ENCODE measurements at regions not wholly inside any gene's neighbourhood (a gene's known extent, or its start where the extent isn't known, plus 50 kb on each side); places are given as distances from the start of the nearest gene placed in this dataset.

DNA sequence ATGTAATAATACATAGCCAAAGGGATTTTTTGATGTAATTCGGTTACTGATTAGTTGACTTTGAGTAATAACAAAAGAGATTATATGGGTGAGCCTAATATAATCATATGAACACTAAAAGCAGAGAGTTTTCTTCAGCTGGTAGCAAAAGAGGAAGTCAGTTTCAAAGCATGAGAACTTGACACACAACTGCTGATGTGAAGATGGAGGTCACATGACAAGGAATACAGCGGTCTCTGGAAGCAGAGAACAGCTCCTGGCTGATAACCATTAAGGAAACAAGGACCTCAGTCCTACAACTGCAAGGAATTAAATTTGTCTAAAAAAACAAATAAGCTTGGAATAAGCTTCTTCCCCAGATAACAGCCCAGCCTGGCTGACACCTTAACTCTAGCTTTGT, 119.1 kb upstream of the PRNP start:
- ATAC-seq (no peak), DNase-seq (ENCODE audit: low read depth, low spot score) (no peak)
- Histone ChIP-seq H2AFZ (ENCODE audit: low read depth, low read length, poor library complexity, severe bottlenecking) (no peak overlapping the region), H4K20me1 (ENCODE audit: insufficient read depth) (no peaks in the 10 kb centered on the region), H3K4me2 (ENCODE audit: low read length) (no peak overlapping the region), H3K27me3 (ENCODE audit: insufficient read depth, low read length) (no peaks in the 10 kb centered on the region), H3K27ac (ENCODE audit: low read depth, low read length) (no peak overlapping the region), H3K79me2 (ENCODE audit: insufficient read depth, low read length) (no peaks in the 10 kb centered on the region), H3K4me3 (replicated peaks in 1 of 2; ENCODE audit: low read depth in 1 of 2, low read length in 2 of 2) (no peak overlapping the region), H3K9me2 (ENCODE audit: insufficient read depth) (no peaks in the 10 kb centered on the region), H3K9ac (ENCODE audit: low read length) (no peak overlapping the region), H3K9me3 (ENCODE audit: control insufficient read depth in 1 of 2, insufficient read depth in 1 of 2, low read depth in 1 of 2, low read length in 2 of 2) (no peaks in the 10 kb centered on the region), H3K36me3 (ENCODE audit: control insufficient read depth in 1 of 2, insufficient read depth in 2 of 2, low read length in 2 of 2) (no peaks in the 10 kb centered on the region), H3K4me1 (ENCODE audit: control insufficient read depth in 1 of 2, insufficient read depth in 2 of 2, low read length in 2 of 2) (no peaks in the 10 kb centered on the region)
- BruUV-seq (replicated peaks) = no TSS peak
- CTCF ChIA-PET = no interaction called here
- TF ChIP-seq EZH2phosphoT487 (IDR thresholded peaks at IDR 0.05; ENCODE audit: borderline replicate concordance) = no peak
- no peak for TF ChIP-seq CEBPB (IDR thresholded peaks at IDR 0.05; ENCODE audit: low read depth)
- TF ChIP-seq CBX3 (IDR thresholded peaks at IDR 0.05; ENCODE audit: low read depth) = no peak
- TF ChIP-seq, protein P1, sequence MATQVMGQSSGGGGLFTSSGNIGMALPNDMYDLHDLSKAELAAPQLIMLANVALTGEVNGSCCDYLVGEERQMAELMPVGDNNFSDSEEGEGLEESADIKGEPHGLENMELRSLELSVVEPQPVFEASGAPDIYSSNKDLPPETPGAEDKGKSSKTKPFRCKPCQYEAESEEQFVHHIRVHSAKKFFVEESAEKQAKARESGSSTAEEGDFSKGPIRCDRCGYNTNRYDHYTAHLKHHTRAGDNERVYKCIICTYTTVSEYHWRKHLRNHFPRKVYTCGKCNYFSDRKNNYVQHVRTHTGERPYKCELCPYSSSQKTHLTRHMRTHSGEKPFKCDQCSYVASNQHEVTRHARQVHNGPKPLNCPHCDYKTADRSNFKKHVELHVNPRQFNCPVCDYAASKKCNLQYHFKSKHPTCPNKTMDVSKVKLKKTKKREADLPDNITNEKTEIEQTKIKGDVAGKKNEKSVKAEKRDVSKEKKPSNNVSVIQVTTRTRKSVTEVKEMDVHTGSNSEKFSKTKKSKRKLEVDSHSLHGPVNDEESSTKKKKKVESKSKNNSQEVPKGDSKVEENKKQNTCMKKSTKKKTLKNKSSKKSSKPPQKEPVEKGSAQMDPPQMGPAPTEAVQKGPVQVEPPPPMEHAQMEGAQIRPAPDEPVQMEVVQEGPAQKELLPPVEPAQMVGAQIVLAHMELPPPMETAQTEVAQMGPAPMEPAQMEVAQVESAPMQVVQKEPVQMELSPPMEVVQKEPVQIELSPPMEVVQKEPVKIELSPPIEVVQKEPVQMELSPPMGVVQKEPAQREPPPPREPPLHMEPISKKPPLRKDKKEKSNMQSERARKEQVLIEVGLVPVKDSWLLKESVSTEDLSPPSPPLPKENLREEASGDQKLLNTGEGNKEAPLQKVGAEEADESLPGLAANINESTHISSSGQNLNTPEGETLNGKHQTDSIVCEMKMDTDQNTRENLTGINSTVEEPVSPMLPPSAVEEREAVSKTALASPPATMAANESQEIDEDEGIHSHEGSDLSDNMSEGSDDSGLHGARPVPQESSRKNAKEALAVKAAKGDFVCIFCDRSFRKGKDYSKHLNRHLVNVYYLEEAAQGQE (IDR thresholded peaks at IDR 0.05; ENCODE audit: low read depth) = no peak
- no peak for TF ChIP-seq JUND (IDR thresholded peaks at IDR 0.05)
- TF ChIP-seq SIN3A (IDR thresholded peaks at IDR 0.05; ENCODE audit: low read depth) = no peak
- no peak for TF ChIP-seq ELF1 (IDR thresholded peaks at IDR 0.05; ENCODE audit: borderline replicate concordance, low read depth)
- no peak for TF ChIP-seq SP1 (IDR thresholded peaks at IDR 0.05; ENCODE audit: low read depth)
- no peak for TF ChIP-seq POLR2AphosphoS5 (IDR thresholded peaks at IDR 0.05; ENCODE audit: low read depth, low read length)
- TF ChIP-seq SRF (IDR thresholded peaks at IDR 0.05; ENCODE audit: low read depth) = no peak
- no peak for TF ChIP-seq TCF7L2 (IDR thresholded peaks at IDR 0.05; ENCODE audit: borderline replicate concordance, extremely low read depth, insufficient read depth, insufficient read length)
- no peak for TF ChIP-seq ZFX (IDR thresholded peaks at IDR 0.05)
- no peak for TF ChIP-seq ZNF274 (IDR thresholded peaks at IDR 0.05; ENCODE audit: low read depth, low read length)
- no peak for TF ChIP-seq ATF3 (IDR thresholded peaks at IDR 0.05)
- RAD21 ChIA-PET (ENCODE audit: low non-redundant PET in 1 of 2, low total read pairs in 2 of 2, uncharacterized antibody in 2 of 2, unreplicated experiment in 2 of 2) = no interaction called here
- POLR2A ChIA-PET = no interaction called here
- intact Hi-C loops (cut with micrococcal nuclease) = no loop called here
